Panc1 (cell line): ENCODE measurements at regions not wholly inside any gene's neighbourhood (a gene's known extent, or its start where the extent isn't known, plus 50 kb on each side); places are given as distances from the start of the nearest gene placed in this dataset.

Experiments used
- ATAC-seq: fragments of 200-7000 bp; cut with Tn5 transposase; 2 replicates; pipeline ENCODE4 v1.9.1; 2020; ENCODE audit warnings: mild to moderate bottlenecking, moderate library complexity
- BruUV-seq: library from RNA; stranded (reverse); fragments of 400-500 nt; replicated peaks from 2 replicates; lab custom pipeline; 2021; lab: Mats Ljungman, UMichigan
- CTCF ChIA-PET: fragments of 300-600 bp; sonication (Branson Sonifier 250); formaldehyde crosslinking; loops from one replicate; lab custom pipeline; 2022; ENCODE audit warnings: antibody characterized with exemption; lab: Charles Lee
- POLR2A ChIA-PET: fragments of 300-600 bp; sonication (Branson Sonifier 250); formaldehyde crosslinking; loops from one replicate; lab custom pipeline; 2022; ENCODE audit warnings: antibody characterized with exemption; lab: Charles Lee
- DNase-seq: peaks from one replicate; pipeline ENCODE4 v3.0.0-alpha.2; 2010; ENCODE audit warnings: low read depth, low spot score
- H3K27ac ChIP-seq: 2 replicates; pipeline ENCODE4 v1.5.1; 2011; ENCODE audit warnings: mild to moderate bottlenecking, low read length, inconsistent platforms
- H3K27me3 ChIP-seq: fragments of 200-500 bp; sonication (Bioruptor generic); 2 replicates; pipeline ENCODE4 v1.6.0; 2014; ENCODE audit warnings: low read length, inconsistent platforms; ENCODE audit not compliant: control insufficient read depth, insufficient read depth
- H3K36me3 ChIP-seq: fragments of 200-500 bp; sonication (Bioruptor generic); 2 replicates; pipeline ENCODE4 v1.5.1; 2014; ENCODE audit warnings: inconsistent platforms, mild to moderate bottlenecking, low read length, moderate library complexity; ENCODE audit not compliant: control insufficient read depth, insufficient read depth
- H3K4me1 ChIP-seq: 2 replicates; pipeline ENCODE4 v1.5.1; 2011; ENCODE audit warnings: inconsistent platforms, mild to moderate bottlenecking, low read length, moderate library complexity; ENCODE audit not compliant: control insufficient read depth, insufficient read depth
- H3K4me3 ChIP-seq, 2 experiments: 2 replicates each; pipeline ENCODE4 v1.5.1; 2011 to 2012; ENCODE audit warnings: low read depth in 2 of 2, low read length in 2 of 2, mild to moderate bottlenecking in 2 of 2, inconsistent platforms in 1 of 2, moderate library complexity in 1 of 2
- H3K9me3 ChIP-seq: fragments of 200-500 bp; sonication (Bioruptor generic); 2 replicates; pipeline ENCODE4 v1.5.1; 2014; ENCODE audit warnings: low read depth, mild to moderate bottlenecking, inconsistent platforms, low read length, moderate library complexity; ENCODE audit not compliant: control insufficient read depth, insufficient read depth
- POLR2AphosphoS5 ChIP-seq: IDR thresholded peaks from 2 replicates; pipeline ENCODE4 v1.6.1; 2012; ENCODE audit warnings: mild to moderate bottlenecking, low read depth, low read length, moderate library complexity
- SIN3A ChIP-seq: IDR thresholded peaks from 2 replicates; pipeline ENCODE4 v1.6.1; 2012; ENCODE audit warnings: low read depth, mild to moderate bottlenecking, low read length, moderate library complexity, borderline replicate concordance; ENCODE audit not compliant: insufficient read depth
- TCF7L2 ChIP-seq: IDR thresholded peaks from 2 replicates; pipeline ENCODE4 v1.6.1; 2011; ENCODE audit warnings: mild to moderate bottlenecking, low read depth, low read length, inconsistent platforms
- in situ Hi-C: cut with HindIII; loops from 2 replicates; pipeline ENCODE4 v1.10.0; 2016; ENCODE audit warnings: low sequenced_read_pairs, low pct_unique_long_range_greater_than_20kb
- intact Hi-C: fragments of 100-400 bp; cut with micrococcal nuclease; formaldehyde crosslinking; loops from one replicate; pipeline ENCODE4 v1.10.0; 2022; ENCODE audit not compliant: unreplicated experiment
- TF ChIP-seq, protein P1 (sequence below), 2 experiments: IDR thresholded peaks; 2 replicates each; pipeline ENCODE4 v1.6.1; 2011 to 2012; ENCODE audit warnings: low read depth in 2 of 2, control low read depth in 1 of 2, low read length in 1 of 2, mild to moderate bottlenecking in 1 of 2, moderate library complexity in 1 of 2; ENCODE audit not compliant: insufficient read depth in 1 of 2
- TF ChIP-seq, protein P2 (sequence below): fragments of 450-650 bp; IDR thresholded peaks from 2 replicates; pipeline ENCODE4 v1.5.1; 2017; ENCODE audit warnings: mild to moderate bottlenecking

DNA sequence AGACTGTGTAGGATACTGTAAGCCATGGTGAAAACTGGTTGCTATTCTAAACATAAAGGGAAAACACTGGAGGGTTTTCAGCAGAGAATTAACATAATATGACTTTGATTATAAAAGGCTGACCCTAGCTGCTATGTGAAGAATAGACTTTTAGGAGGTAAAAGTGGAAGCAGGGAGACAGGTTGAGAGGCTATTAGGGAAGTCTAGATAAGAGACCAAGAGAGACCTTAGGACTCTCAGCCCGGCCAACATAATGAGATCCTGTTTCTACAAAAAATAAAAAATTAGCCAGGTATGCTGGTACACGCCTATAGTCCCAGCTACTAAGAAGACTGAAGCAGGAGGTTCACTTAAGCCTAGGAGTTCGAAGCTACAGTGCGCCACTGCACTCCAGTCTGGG is 393.2 kb upstream of the PMFBP1 start:
- Histone ChIP-seq H3K4me3 (no peak overlapping the region), H3K4me1 (no peaks in the 10 kb centered on the region), H3K27me3 (no peaks in the 10 kb centered on the region), H3K27ac (no peak overlapping the region), H3K9me3 (no peaks in the 10 kb centered on the region), H3K36me3 (no peaks in the 10 kb centered on the region)
- POLR2A ChIA-PET, result no interaction called here
- BruUV-seq, result no TSS peak
- in situ Hi-C loops (no loop called here), intact Hi-C loops (no loop called here)
- TF ChIP-seq TCF7L2 (no peak), POLR2AphosphoS5 (no peak), SIN3A (no peak)
- TF ChIP-seq, protein P1, sequence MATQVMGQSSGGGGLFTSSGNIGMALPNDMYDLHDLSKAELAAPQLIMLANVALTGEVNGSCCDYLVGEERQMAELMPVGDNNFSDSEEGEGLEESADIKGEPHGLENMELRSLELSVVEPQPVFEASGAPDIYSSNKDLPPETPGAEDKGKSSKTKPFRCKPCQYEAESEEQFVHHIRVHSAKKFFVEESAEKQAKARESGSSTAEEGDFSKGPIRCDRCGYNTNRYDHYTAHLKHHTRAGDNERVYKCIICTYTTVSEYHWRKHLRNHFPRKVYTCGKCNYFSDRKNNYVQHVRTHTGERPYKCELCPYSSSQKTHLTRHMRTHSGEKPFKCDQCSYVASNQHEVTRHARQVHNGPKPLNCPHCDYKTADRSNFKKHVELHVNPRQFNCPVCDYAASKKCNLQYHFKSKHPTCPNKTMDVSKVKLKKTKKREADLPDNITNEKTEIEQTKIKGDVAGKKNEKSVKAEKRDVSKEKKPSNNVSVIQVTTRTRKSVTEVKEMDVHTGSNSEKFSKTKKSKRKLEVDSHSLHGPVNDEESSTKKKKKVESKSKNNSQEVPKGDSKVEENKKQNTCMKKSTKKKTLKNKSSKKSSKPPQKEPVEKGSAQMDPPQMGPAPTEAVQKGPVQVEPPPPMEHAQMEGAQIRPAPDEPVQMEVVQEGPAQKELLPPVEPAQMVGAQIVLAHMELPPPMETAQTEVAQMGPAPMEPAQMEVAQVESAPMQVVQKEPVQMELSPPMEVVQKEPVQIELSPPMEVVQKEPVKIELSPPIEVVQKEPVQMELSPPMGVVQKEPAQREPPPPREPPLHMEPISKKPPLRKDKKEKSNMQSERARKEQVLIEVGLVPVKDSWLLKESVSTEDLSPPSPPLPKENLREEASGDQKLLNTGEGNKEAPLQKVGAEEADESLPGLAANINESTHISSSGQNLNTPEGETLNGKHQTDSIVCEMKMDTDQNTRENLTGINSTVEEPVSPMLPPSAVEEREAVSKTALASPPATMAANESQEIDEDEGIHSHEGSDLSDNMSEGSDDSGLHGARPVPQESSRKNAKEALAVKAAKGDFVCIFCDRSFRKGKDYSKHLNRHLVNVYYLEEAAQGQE (IDR thresholded peaks at IDR 0.05; ENCODE audit: insufficient read depth in 1 of 2, low read depth in 2 of 2, low read length in 1 of 2), result no peak
- DNase-seq (no peak), ATAC-seq (no peak)
- CTCF ChIA-PET, result no interaction called here

DNA sequence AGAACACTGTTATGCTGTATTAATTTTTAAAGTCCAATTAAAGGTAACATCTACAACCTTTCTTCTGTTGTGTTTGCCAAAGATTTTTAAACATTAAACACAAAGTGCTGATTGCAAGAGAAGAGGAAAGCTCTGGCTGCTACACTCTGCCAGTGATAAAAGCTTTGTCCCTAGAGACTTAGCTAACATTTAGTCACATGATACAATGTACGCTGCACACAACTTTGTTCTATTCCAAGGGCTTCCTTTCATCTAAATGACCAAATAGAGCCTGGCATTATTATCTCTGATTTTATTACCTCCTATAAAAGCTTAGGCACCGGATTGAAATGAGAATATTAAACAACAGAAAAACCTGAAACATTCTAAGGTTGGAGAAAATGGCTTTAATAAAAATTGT is 388.7 kb upstream of the PMFBP1 start:
- in situ Hi-C loops (no loop called here), intact Hi-C loops (no loop called here)
- ChIA-PET CTCF (no interaction called here), POLR2A (no interaction called here)
- Histone ChIP-seq H3K4me1 (no peaks in the 10 kb centered on the region), H3K27ac (no peak overlapping the region), H3K4me3 (no peak overlapping the region), H3K36me3 (no peaks in the 10 kb centered on the region), H3K9me3 (no peaks in the 10 kb centered on the region), H3K27me3 (no peaks in the 10 kb centered on the region)
- TF ChIP-seq POLR2AphosphoS5, result no peak
- TF ChIP-seq, protein P1 (IDR thresholded peaks at IDR 0.05; ENCODE audit: insufficient read depth in 1 of 2, low read depth in 2 of 2, low read length in 1 of 2), result no peak
- peak; percentile 60; the same call in 1 of the 2 replicates for TF ChIP-seq TCF7L2
- no peak for TF ChIP-seq SIN3A
- TF ChIP-seq, protein P2, sequence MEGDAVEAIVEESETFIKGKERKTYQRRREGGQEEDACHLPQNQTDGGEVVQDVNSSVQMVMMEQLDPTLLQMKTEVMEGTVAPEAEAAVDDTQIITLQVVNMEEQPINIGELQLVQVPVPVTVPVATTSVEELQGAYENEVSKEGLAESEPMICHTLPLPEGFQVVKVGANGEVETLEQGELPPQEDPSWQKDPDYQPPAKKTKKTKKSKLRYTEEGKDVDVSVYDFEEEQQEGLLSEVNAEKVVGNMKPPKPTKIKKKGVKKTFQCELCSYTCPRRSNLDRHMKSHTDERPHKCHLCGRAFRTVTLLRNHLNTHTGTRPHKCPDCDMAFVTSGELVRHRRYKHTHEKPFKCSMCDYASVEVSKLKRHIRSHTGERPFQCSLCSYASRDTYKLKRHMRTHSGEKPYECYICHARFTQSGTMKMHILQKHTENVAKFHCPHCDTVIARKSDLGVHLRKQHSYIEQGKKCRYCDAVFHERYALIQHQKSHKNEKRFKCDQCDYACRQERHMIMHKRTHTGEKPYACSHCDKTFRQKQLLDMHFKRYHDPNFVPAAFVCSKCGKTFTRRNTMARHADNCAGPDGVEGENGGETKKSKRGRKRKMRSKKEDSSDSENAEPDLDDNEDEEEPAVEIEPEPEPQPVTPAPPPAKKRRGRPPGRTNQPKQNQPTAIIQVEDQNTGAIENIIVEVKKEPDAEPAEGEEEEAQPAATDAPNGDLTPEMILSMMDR, result no peak
- DNase-seq (no peak), ATAC-seq (no peak)
- BruUV-seq, result no TSS peak
